Coronary artery (tissue), 2 donors: ENCODE measurements at regions not wholly inside any gene's neighbourhood (a gene's known extent, or its start where the extent isn't known, plus 50 kb on each side); places are given as distances from the start of the nearest gene placed in this dataset.

Source experiments
- DNase-seq: peaks from one replicate; pipeline ENCODE4 v3.0.0-alpha.2; 2017; ENCODE audit warnings: low spot score
- H3K27ac ChIP-seq, 2 donors: fragments of 200-600 bp; sonication (generic); one replicate each; pipeline ENCODE4 v1.5.1; 2016 to 2019
- H3K4me3 ChIP-seq: fragments of 200-600 bp; sonication (generic); 2 replicates; pipeline ENCODE4 v1.5.1; 2016; ENCODE audit warnings: mild to moderate bottlenecking, moderate library complexity
- TF ChIP-seq, protein P1 (sequence below): fragments of 200-600 bp; sonication (generic); IDR thresholded peaks from one replicate; pipeline ENCODE4 v1.5.1; 2019; ENCODE audit warnings: antibody characterized with exemption

- TF ChIP-seq, protein P1, sequence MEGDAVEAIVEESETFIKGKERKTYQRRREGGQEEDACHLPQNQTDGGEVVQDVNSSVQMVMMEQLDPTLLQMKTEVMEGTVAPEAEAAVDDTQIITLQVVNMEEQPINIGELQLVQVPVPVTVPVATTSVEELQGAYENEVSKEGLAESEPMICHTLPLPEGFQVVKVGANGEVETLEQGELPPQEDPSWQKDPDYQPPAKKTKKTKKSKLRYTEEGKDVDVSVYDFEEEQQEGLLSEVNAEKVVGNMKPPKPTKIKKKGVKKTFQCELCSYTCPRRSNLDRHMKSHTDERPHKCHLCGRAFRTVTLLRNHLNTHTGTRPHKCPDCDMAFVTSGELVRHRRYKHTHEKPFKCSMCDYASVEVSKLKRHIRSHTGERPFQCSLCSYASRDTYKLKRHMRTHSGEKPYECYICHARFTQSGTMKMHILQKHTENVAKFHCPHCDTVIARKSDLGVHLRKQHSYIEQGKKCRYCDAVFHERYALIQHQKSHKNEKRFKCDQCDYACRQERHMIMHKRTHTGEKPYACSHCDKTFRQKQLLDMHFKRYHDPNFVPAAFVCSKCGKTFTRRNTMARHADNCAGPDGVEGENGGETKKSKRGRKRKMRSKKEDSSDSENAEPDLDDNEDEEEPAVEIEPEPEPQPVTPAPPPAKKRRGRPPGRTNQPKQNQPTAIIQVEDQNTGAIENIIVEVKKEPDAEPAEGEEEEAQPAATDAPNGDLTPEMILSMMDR = no peak
These were observed 566.8 kb downstream of the PCDH18 start for GRCh38 chr4:136965478-136965877.

GRCh38 chr4:136962868-136963267 is 569.4 kb downstream of the PCDH18 start:
- Histone ChIP-seq H3K27ac (no peak overlapping the region), H3K4me3 (no peak overlapping the region)
- DNase-seq = no peak
- TF ChIP-seq, protein P1 = no peak

More at GRCh38 chr4:136965478-136965877, 566.8 kb downstream of the PCDH18 start:
- no peak for DNase-seq
- no peak overlapping the region for H3K4me3 ChIP-seq
- no peak overlapping the region for H3K27ac ChIP-seq

DNA sequence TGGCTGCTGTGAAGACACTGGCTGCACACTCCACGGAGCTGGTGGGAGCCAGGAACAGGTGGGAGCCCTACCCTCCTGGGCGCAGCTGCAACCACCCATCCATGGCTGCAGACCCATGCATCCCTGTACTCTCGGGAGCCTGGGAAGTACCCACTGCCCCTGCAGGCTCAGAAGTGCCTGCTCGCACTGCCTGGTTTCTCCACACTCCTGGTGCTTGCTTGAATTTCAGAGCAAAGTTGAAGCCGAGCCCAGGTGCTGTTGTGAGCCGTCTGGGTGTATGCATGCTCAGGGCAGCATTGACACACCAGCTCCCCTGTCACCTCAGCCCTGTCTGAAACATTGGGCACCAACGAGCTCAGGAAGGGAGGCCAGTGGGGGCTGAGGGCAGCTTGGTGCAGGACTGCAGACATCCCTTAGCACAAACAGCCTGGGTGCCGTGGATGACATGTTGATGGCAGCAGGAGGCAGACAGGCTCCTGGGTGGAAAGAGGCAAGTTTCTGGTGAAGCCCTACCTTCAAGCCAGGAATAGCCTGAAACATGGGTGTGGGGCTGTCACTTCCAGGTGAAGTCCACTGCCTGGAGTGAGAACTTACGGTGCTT is 585.9 kb downstream of the PCDH18 start:
- H3K27ac ChIP-seq = no peak overlapping the region
- H3K4me3 ChIP-seq = no peak overlapping the region
- TF ChIP-seq, protein P1 = no peak
- no peak for DNase-seq

DNA sequence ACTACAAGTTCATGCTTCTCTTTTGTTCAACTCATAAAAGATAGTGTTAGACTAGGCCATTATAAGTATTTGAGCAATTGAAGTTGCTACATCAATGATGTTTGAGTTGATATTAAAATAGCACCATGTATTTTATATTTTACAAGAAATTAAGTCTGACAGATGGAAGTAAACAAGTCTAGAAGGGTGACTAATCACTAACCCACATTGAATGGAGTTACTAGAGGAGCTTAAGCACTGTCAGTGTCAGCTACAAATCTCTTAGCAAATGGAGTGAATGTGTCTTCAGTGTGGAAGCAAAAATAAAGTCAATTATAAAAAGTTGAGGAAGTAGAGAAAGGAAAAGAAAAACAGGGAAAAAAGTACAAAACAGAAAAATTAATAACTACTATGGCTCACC is 592.5 kb downstream of the PCDH18 start:
- H3K27ac ChIP-seq = no peak overlapping the region
- no peak for DNase-seq
- TF ChIP-seq, protein P1 = no peak
- no peak overlapping the region for H3K4me3 ChIP-seq

GRCh38 chr4:136935871-136936270 is 596.4 kb downstream of the PCDH18 start:
- no peak overlapping the region for H3K4me3 ChIP-seq
- no peak overlapping the region for H3K27ac ChIP-seq
- TF ChIP-seq, protein P1 = no peak
- DNase-seq = no peak

DNA sequence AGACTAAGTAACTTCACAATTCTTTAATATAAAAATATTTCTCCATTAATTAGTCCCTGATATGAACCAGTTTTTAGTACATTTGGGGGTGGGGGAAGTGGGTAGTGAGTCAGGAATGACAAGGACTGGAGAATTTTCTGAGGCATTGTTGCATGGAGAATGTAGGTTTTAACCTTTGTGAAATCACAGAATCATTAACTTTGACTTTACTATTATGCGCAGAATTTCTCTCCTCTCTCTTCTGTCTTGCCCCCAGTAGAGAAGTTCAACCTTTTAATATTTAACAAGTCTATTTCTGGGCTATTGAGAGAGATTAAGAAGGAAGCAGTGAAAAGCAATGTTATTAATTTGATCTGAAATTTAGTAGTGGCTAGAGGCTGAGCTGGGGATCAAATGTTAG is 597.0 kb downstream of the PCDH18 start:
- Histone ChIP-seq H3K27ac (no peak overlapping the region), H3K4me3 (no peak overlapping the region)
- DNase-seq = no peak
- TF ChIP-seq, protein P1 = no peak

GRCh38 chr4:136934601-136935000 is 597.7 kb downstream of the PCDH18 start:
- TF ChIP-seq, protein P1 = no peak
- Histone ChIP-seq H3K27ac (no peak overlapping the region), H3K4me3 (no peak overlapping the region)
- no peak for DNase-seq
